Epithelial cell of prostate (primary cell): ENCODE measurements at regions not wholly inside any gene's neighbourhood (a gene's known extent, or its start where the extent isn't known, plus 50 kb on each side); places are given as distances from the start of the nearest gene placed in this dataset.

Experiments
- DNase-seq: peaks from one replicate; pipeline ENCODE4 v3.0.0-alpha.2; 2011; ENCODE audit warnings: low read depth, low spot score
- H3K27ac ChIP-seq: fragments of 450-650 bp; 2 replicates; pipeline ENCODE4 v1.5.1; 2017; ENCODE audit warnings: mild to moderate bottlenecking

DNA sequence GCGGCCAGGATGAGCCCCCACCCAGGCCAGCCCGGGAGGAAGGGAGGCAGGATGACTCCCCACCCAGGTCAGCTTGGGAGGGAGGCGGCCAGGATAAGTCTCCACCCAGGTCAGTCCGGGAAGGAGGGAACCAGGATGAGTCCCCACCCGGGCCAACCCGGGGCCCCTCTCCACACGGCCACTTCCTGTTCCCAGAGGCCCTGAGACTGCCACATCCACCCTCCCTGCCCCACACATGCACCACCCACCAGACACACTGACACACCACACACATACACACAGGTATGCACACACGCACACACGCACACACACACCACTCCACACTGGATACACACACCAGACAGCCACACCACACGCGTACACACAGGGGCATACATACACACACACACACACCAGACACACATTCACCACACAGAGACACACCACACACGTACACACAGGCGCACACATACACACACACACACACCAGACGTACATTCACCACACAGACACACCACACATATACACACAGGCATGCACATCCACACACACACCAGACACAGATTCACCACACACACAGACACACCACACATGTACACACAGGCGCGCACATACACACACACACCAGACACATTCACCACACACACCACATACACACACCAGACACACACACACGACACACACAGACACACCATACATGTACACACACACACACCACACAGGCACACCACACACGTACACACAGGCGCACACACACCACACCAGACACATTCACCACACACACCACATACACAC, 84.9 kb upstream of the PRR5 start:
- no peak for DNase-seq
- H3K27ac ChIP-seq: no peak overlapping the region

- no peak for DNase-seq
- no peak overlapping the region for H3K27ac ChIP-seq
Observed at GRCh38 chr22:44616461-44616860, 85.5 kb upstream of the PRR5 start.

DNA sequence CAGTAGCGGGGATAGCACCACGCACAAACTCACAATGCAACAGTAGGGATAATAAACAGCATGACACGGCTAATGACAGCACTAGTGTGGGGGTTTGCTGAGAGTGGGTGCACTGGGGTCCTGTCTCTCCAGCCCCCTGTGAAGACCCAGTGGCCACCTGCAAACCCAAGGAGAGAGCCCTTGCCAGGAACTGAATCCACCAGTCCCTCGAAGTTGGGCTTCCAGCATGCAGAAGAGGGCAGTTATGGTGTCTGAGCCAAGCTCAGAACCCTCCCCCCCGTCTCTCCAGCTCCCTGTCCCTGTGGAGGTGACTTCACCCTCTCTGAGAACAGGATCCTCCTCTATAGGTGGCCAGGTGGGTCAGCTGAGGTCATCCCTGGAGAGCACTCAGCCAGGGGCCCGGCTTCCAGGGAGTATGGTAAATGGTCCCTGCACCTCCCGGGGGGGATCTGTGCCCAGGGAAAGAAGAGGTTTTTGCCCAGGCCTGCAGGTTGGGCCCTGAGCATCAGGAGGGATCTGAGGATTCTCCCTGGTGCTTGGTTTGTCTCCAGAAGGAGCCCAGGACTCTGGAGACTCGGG, 86.3 kb upstream of the PRR5 start:
- H3K27ac ChIP-seq: no peak overlapping the region
- no peak for DNase-seq

DNA sequence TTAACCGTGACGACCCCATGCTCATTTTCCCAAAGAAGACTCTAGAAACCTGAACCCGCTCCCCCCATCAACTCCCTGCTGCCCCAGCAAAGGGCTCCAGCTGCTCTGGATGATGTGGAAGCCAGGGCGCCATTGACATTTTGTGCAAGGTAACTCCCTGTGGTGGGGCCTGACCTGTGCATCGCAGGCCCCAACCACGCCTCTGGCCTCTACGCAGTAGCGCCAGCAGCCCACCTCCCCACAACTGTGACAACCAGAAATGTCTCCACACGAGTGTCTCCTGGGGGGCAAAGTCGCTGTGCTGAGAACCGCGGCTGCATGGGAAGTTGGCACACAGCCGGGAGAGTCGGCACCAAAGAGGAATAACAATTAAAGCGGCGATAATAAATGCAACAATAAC, 86.9 kb upstream of the PRR5 start:
- no peak overlapping the region for H3K27ac ChIP-seq
- no peak for DNase-seq

DNA sequence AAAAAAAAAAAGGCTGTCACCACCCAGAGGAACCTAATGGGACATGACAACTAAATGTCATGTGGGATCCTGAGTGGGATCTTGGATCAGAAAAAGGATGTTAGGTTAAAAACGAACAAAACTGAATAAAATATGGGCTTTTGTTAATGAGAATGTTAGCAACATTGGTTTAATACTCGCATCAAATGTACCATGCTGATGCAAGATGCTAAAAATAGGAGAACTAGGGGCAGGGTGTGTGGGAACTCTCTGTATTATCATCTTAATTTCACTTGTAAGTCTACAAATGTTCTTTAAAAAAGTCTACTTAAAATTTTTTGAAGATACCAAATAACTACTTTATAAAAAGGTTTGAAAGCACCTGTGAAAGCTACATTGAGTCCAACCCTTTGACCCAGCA, 88.8 kb upstream of the PRR5 start:
- H3K27ac ChIP-seq: no peak overlapping the region
- no peak for DNase-seq

- no peak for DNase-seq
- H3K27ac ChIP-seq: no peak overlapping the region
Observed at GRCh38 chr22:44611880-44612496, 90.0 kb upstream of the PRR5 start.

GRCh38 chr22:44610071-44610470, 91.9 kb upstream of the PRR5 start:
- DNase-seq: no peak
- H3K27ac ChIP-seq: no peak overlapping the region

- no peak overlapping the region for H3K27ac ChIP-seq
- DNase-seq: no peak
Observed at GRCh38 chr22:44609400-44609988, 92.5 kb upstream of the PRR5 start.

DNA sequence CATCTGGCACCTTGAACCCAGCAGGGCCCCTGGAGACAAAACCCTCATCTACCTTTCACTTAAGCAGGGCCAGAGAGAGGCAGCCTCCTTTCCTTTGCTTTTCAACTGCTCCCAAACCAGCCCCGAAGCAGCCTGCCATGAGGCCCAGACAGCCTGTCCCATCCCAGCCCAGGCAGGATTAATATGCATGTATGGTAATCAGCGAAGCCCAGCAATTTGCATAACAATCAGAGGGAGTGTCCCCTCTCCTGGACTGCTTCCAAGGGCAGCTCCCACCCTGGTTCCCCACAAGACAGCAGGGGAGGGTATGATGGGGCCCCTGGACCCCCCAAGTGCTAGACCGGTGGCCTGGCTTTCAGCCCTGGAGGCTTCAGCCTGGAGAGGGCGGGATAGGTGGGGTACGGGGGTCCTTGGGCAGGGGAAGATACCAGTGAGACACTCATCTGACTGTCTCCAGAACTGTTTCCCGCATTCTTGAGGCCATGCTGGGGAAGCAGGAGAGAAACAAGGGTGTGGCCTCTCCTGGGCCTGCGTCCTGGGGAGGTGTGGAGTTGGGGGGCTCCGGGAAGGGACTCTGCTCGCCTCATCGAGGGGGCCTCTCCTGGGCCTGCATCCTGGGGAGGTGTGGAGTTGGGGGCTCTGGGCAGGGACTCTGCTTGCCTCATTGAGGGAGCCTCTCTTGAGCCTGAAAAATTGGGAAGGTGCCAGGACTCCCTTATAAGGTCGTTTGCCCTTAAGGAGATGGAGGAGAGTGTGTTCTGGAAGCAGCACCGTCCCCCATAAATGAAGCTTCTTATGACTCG, 93.2 kb upstream of the PRR5 start:
- no peak for DNase-seq

DNA sequence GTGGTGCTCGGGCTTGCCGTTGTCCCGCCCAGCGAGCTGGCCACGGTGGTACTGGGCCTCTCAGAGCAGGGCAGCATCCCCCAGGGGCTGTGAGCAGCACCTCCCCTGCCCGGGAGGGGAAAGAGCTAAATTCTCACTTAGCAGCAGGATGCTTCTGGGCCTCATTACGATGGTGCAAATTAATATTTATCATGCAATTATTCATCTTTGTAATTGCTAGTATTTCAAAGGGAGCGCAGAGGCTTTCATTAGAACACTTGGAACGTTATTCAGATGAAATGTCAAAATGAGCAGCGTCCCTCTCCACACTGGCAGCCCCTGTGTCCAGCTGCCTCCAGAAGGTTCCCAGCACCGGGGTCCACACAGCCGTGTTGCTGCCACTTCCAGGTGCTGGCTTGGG, 95.9 kb upstream of the PRR5 start:
- H3K27ac ChIP-seq: no peak overlapping the region
- DNase-seq: no peak

More for the DNA sequence above, 93.2 kb upstream of the PRR5 start:
- no peak overlapping the region for H3K27ac ChIP-seq

DNA sequence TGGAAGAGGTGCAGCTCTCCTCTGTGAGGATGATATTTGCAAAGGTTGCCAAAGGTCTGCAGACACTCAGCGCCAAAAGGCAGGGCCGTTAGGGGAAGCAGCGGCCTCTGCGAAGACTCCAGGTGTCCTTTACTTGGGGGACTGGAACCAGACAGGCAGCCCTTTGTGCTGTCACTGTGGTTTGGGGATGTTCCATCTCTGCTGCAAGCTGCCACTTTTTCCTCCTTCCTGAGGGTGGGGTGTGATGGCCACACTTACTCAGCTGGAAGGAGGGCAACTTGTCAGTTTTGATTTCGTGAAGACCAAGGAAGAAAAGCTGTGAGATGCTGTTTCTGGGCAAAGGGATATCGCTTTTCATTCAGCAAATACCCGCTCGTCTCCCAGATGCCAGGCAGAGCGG, 96.5 kb upstream of the PRR5 start:
- H3K27ac ChIP-seq: no peak overlapping the region
- no peak for DNase-seq

DNA sequence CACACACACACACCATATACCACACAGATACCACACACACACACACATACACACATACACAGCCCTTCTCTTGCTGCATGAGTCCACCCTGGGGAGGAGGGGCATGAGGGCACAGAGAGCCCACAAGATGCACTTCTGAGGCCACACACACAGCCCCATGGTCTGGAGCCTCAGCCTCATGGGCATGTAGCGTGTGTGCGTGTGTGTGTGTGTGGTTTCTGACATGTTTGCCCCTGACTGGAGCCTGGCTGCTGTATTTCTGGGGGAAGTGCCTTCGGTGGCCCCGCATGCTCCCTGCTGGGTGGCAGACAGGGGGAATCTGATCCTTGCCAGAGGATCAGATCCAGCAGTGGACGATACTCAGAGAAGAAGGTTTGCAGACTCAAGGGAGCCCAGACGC, 97.0 kb upstream of the PRR5 start:
- no peak for DNase-seq
- no peak overlapping the region for H3K27ac ChIP-seq

GRCh38 chr22:44604455-44604854, 97.5 kb upstream of the PRR5 start:
- no peak overlapping the region for H3K27ac ChIP-seq
- DNase-seq: no peak

DNA sequence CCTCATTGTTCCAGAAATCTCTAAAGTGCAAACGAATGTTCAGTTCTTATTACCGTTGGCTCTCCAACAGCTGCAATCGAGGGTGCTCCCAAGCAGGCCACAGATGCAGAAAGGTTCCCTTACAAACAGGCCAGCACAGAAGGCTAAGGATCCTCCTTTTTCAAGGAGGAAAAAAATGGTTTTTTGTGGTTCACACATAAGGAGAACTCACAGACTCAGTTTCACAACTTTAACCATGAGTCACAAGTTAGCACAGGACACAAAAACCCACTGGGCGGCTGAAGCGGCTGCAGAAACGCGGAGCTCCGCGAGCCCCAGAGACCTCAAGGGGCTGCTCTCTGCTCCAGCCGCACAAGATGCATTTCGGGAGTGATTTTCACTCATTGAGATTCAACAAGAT, 98.2 kb upstream of the PRR5 start:
- no peak overlapping the region for H3K27ac ChIP-seq
- DNase-seq: no peak

DNA sequence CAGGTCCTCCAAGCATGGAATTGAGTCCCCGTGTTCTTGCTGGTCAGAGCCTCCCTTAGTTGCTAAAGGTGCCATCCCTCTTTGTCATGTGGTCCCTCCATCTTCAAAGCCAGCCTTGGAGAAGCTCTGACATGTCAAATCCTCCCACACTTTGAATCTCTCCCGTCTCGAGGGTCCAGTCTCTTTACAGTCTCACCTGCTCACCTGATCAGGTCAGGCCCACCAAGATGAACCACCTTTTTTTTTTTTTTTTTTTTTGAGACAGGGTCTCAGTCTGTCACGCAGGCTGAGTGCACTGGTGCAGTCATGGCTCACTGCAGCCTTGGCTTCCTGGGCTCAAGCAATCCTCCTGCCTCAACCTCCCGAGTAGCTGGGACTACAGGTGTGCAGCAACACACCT, 100.3 kb upstream of the PRR5 start:
- no peak overlapping the region for H3K27ac ChIP-seq
- DNase-seq: no peak

- DNase-seq: no peak
- no peak overlapping the region for H3K27ac ChIP-seq
Observed at GRCh38 chr22:44601189-44601588, 100.8 kb upstream of the PRR5 start.

- DNase-seq: no peak
- no peak overlapping the region for H3K27ac ChIP-seq
Observed at GRCh38 chr22:44600207-44600785, 101.7 kb upstream of the PRR5 start.

- no peak for DNase-seq
- H3K27ac ChIP-seq: no peak overlapping the region
Observed at GRCh38 chr22:44599500-44600140, 101.6 kb upstream of the RTL6 start.

DNA sequence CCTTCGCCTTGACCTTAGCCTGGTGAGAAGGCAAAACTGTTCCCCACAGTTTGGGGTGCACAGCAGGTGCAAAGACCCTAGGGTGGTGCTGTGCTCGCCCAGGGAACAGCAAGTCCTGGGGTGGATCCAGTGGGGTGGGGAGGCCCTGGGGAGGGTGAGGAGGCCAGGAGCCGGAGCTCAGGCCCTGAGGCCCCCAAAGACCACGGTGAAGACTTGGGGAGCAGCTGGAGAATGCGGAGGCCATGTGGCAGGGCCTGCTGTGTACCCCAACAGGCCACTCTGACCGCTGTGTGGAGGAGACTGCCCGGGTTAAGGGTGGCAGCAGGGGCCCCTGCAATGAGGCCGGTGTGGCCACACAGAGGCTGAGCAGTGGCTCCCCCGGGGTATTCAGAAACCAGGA, 101.1 kb upstream of the RTL6 start:
- H3K27ac ChIP-seq: no peak overlapping the region
- DNase-seq: no peak

DNA sequence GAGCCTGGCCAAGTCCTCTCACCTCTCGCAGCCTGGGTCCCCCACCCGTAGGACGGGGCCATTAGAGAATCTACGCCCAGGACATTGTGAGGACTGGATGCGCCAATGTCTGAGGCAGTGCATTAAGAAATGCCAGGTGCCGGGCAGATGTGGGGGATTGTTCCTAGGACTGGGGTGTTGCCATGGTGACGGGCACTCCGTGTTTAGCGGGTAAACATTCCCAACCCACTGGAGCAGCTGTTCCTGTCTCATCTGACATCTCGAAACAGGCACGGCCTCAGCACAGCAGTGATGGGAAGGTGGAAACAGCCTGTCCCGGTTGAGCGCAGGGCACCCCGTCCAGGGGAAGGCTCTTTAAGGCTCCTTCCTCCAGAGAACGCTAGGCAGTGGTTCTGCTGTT, 99.6 kb upstream of the RTL6 start:
- no peak overlapping the region for H3K27ac ChIP-seq
- no peak for DNase-seq
